NCI-H2171 treated with DMSO at 0.1 percent for 48 hours (cell line): ENCODE measurements at regions not wholly inside any gene's neighbourhood (a gene's known extent, or its start where the extent isn't known, plus 50 kb on each side); places are given as distances from the start of the nearest gene placed in this dataset.
A peak's percentile ranks its signal among the peaks of the same experiment; 100 is the strongest.

Source experiments
- DNase-seq: peaks from one replicate; lab custom pipeline; 2025; lab: John Stamatoyannopoulos, UW

GRCh38 chr2:41062336-41062735 lies 610.4 kb upstream of the SLC8A1 start:
- DNase-seq, result no peak

- DNase-seq, result no peak
These were observed 614.3 kb upstream of the SLC8A1 start for GRCh38 chr2:41066168-41066567.

GRCh38 chr2:41068740-41069139 lies 616.9 kb upstream of the SLC8A1 start:
- no peak for DNase-seq

DNA sequence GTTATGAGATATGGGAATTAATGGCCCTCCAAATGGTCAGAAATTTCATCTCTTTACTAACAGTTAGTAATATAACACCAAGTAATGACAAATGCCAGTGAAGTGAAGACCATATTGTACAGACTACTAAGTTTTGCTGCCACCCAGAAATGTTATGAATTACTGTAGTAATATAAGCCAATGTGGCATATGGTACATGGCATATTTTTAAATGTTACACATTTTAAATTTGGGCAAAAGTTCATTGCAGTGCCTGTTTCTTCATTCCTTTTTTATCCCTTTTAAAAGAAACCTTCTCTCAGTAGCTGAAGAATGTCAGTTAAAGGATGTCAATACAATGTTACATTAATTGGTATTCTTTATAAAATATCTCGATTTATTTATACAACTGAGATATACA lies 626.5 kb upstream of the SLC8A1 start:
- DNase-seq, result no peak

DNA sequence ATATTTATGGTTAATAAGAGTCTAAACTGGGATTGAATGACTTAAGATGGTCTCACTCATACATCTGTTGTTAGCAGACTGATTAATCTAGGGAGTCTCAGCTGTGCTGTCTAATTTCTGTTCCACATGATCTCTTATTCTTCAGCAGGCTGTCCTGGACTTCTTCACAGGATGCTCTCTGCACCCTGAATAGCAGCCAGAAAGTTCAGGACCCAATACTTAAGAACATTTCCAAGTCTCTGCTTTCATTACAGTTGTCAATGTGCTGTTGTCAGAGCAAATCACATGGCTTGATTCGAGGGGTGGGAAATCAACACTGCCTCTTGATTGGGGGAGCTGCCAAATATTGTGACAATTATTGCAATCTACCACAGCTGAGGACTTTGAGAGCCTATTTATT lies 627.1 kb upstream of the SLC8A1 start:
- no peak for DNase-seq

GRCh38 chr2:41084321-41084720 lies 632.4 kb upstream of the SLC8A1 start:
- no peak for DNase-seq

DNA sequence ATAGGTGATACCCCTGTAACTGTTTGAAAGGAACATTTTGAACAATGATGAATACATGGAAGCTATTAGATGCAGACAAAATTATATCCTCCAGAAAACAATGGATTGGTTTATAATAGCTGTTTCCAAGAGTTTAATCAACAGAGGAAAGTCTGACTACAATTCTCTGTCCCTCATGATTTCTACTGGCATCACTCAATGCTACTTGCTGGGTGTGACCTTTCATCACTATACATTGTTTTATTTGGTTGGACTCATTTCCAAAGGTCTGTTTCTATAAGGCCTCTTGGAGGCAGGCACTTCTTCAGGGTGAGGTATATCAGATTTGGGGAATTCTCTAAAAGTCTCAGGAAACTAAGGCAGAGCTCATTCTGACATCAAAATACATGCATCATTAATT lies 636.1 kb upstream of the SLC8A1 start:
- no peak for DNase-seq

DNA sequence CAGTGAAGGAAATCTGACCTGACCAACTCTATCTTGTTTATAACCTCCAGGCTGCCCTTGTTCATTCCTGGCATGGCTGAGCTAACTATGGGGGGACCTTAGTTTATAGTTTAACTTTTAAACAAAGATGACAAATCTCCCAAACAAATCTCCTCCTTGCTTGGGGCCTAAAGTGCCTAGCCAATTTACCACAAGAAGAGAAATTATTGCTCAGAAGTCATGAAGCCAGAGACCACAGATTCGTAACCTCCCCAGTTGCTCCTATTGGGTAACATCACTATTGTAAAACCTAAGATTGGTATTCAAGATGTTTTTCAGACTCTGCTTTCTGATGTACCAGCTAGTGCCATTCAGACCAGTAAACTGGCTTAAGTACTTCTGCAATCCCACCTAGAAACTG lies 649.4 kb upstream of the SLC8A1 start:
- no peak for DNase-seq

- DNase-seq, result no peak
These were observed 657.9 kb upstream of the SLC8A1 start for GRCh38 chr2:41109744-41110143.

GRCh38 chr2:41111836-41112627 lies 660.1 kb upstream of the SLC8A1 start:
- no peak for DNase-seq

- no peak for DNase-seq
These were observed 664.4 kb upstream of the SLC8A1 start for GRCh38 chr2:41116106-41116797.

GRCh38 chr2:41119489-41119888 lies 667.6 kb upstream of the SLC8A1 start:
- no peak for DNase-seq

- DNase-seq, result no peak
These were observed 671.5 kb upstream of the SLC8A1 start for GRCh38 chr2:41123341-41123740.

- peak; percentile 62 for DNase-seq
These were observed 675.5 kb upstream of the SLC8A1 start for GRCh38 chr2:41127351-41127750.

DNA sequence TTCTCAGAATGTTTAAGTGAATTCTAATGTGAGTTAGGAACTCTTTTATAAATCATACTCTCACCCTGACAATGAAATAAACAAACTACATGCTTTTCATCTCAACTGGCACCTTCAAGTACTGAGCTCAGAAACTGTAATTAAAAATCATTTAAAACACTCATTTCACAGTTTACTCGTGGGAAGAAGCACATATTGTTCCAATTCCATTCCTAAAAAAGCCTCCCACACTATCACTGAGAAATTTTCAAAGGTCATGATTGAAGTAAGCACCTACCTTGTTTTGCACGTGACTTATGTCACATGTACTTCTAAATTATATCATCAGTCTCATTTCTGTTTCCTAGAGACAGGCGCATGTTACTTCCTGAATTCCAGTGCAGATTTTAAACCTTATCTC lies 678.1 kb upstream of the SLC8A1 start:
- DNase-seq, result no peak

DNA sequence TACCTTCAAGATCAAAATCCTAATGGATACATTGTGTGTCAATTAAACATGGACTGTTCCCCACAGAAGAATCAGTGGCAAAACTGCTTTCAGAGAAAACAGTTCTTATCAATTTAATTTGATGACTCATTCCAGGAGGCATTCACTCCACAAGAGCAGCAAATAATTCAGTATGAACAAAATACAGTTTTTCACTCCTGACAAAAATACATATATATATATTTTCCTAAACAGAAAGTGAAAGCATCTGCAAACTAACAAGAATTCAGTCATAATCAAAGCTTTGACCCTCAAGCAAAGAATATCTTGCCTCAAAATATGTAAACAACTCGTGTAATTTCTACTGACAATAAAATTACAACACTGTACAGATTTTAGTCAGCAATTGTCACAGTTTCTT lies 685.1 kb upstream of the SLC8A1 start:
- no peak for DNase-seq

DNA sequence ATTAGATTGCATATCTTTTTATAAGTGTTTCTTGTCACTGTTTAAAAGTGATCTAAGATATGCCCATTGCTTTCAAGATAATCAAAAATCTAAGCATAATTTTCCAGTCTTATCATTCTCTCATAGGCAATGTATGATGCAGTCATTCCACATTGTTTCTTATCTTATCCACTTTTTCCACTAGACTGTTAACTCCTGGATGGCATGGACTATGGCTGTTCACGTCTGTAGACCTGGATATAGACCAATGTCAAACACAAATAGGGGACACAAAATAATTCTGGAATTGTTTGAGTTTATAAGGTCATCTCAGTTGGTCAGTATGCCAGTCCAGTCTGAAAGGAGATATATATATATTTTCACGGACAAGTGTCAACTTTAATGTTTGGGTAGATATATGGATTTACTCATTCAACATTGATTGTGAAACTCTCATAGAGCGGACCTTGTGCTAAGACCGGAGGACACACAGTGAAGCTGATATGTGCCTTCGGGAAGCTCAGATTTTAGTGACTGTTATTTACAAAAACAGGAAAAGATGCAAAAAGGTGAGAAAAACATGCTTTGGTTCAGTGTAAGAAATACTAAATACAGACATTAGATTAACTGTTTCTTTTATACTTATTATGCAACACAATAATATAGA lies 689.4 kb upstream of the SLC8A1 start:
- DNase-seq, result no peak

GRCh38 chr2:41142478-41142877 lies 690.6 kb upstream of the SLC8A1 start:
- DNase-seq, result no peak

DNA sequence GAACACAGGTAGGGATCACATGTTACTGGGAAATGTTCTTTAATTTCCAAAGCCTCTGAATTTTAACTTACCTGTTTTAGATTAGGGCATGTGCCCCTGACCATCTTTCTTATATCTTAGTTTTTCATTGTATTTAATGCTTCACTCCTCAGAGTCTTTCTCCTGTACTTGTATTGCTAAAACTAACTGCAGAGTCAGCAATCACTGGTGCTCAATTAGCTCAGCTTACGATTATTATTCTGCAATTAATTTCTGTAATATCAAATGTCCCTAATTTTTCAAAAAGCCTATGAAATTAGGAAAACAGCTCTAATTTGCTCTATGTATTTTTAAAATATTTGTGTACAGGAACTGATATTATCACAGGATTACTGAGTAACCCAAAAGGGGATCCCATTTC lies 693.2 kb upstream of the SLC8A1 start:
- DNase-seq, result no peak

GRCh38 chr2:41149054-41149453 lies 697.2 kb upstream of the SLC8A1 start:
- no peak for DNase-seq

DNA sequence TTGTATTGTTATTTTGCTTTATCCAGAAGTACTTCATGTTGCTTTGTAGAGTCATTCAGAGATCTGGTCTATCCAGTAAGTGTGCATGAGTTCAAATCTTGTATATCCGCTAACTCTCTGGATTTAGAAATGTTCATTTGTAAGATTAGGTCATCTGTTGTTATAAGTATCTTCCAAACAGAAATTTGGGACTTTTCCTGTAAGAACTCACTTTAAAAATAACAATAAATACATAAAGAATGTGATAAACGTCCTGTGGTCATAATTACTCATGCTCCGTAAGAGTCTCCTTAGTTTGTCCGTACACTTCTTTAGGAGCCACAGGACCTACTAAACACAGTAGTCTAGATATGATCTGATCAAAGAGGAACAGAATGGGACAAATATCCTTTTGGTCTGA lies 699.9 kb upstream of the SLC8A1 start:
- no peak for DNase-seq

DNA sequence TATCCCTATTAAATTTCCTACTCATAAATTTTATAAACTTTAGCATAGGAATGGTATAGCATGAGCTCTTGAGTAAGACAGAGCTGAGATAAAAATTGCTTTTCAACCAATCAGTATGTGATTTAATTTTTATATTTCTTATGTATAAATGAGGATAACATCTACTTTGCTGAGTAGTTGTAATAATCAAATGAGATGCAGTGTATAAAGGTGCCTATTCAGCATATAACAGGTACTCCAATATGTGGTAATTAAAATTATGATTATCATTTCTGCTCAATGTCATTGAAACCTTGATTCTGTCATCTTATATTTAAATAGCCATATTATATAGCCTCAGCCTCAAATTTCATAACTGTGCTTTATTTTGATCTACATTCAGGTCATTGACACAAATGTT lies 700.4 kb upstream of the SLC8A1 start:
- no peak for DNase-seq

DNA sequence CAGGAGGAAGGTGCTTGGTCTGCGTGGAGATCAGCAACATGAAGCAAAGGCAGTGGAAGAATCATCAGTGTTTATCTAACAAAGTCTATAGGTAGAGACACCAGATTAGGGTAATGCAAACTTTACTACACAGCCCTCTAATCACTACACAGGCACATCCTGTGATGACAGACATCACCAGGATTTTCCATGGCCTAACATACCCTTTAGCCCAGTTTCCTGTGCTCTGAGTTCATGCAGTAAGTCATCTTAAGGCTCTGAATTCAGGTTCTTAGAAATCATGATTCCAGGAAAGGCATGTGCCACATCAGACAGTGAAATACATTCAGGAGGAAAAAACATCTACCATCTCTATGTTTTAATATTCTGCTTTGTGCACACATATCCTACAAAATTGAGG lies 708.5 kb upstream of the SLC8A1 start:
- DNase-seq, result no peak
